NCI-H524 (cell line): ENCODE measurements at regions not wholly inside any gene's neighbourhood (a gene's known extent, or its start where the extent isn't known, plus 50 kb on each side); places are given as distances from the start of the nearest gene placed in this dataset.
A peak's percentile ranks its signal among the peaks of the same experiment; 100 is the strongest.
"Not testable (repeated sequence)": the region's sequence is repeated elsewhere in the genome, so short reads cannot be mapped to it uniquely, and the experiment has no call there.

ENCODE experiments used
- DNase-seq, 2 experiments: peaks; one replicate each; lab custom pipeline; 2025; lab: John Stamatoyannopoulos, UW

DNA sequence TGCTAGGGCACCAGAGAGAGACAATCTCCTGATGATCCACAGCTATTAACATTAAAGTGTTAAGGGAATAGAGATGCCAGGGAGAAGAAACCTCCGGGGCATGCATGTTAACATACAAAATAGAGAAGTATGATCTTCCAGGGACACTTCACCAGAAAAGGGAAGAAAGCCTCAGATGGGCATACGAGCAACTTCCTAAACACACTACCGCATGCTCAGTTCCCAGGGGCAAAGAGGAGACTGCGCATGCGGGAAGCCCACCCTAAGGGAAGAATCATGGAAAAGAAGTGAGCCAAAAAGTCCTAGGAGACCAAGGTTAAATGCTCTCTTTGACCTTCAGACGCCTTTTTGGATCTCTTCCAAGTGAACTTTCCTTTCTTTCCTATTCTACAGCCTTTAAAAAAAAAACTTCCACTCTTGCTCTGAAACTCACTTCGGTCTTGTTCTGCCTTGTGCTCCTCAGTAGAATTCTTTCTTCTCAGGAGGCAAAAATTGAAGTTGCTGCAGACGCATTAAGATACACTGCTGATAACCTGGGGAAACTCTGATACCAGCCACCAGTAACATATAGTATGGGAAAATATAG lies 1211.3 kb downstream of the REEP3 start:
- no peak for DNase-seq

DNA sequence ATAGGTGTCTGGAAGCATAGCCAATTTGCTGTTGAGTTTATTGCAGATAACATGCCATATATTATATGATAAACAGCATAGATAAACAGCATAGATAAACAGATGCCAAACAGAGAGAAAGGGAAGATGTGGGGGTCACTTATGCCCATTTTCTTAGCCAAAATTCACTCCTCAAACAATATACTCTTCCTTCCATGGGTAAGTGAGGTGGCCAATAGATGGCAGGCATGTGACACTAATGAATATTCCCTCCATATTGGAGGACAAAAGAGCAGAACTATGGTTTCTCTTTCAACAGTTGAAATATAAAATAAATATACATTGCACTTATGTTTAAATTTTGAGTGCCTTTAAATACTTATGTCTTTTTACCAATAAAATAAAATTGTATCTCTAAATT lies 1212.8 kb downstream of the REEP3 start:
- peak in 1 of 2 experiments; percentile 11 for DNase-seq

DNA sequence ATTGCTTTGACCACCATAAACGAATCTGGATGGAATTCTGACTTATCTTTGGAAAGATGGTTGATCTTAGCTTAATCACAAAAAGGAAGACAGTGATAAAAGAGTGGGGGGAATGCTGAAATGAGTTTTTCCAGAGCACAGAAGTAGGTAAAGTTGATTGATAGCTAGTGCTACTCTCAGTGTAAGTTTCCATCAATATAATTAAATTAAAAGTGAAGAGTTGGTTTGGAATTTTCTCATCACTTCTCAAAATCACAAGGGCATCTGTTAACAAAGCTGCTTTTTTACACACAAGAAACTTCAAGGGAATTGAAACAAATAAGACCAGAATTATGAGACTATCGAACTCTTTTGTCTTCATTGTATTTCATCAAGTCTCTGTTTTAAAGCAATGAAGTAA lies 1217.3 kb downstream of the REEP3 start:
- no peak for DNase-seq

DNA sequence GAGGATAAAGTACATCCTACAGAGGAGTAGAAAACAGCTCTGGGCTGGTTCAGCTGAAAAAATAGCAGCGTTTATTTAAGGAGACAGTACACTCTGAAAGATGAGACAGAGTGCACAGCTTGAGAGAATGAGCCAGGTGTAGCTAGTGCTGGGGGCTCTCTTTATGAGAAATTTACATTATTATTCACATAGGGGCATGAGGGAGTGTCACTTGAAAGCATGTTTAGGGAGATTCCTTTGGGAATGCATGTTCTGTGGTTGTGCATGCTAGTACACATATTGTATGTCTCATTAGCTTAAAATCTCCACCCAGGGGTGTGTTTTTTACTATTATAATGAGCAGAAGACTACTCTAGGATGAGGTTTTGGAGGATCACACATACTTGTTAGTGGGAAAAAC lies 1224.4 kb downstream of the REEP3 start:
- no peak for DNase-seq

DNA sequence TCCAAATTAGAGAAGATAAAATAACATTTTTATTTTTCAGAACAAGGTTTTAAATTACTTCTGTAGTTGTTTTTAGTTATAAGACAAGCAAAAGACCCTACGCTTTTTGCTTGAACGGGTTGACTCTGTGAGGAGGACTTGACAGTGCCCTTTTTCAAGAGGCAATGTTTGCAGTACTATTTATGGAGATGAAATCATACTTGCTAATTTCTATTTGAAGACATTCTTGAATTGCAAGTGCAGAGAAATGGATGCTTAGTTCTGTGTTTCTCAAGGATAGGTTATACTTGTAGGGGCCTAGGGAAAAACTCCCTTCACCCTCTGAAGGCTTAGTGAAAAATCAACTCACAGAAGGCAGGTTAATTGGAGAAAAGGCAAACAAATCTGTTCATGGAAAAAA lies 1229.5 kb downstream of the REEP3 start:
- DNase-seq = no peak

DNA sequence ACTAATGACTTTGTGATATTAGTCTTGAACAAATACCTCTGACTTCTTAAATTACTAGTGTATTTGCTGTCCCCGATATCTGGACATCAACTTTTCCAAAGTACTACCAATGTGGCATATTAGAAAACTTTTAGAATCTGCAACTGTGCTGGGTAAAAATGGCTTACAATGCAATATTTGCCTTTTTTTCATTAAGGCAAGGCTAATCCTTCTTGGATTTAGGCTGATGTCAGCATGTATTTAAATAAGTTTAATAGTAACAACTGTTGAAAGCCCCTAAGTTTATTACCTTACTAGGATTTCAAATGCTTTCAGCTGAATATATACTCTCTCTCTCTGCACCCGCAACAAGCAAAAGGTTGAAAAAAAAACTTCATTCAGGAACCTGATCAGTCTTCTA lies 1232.3 kb downstream of the REEP3 start:
- no peak for DNase-seq

DNA sequence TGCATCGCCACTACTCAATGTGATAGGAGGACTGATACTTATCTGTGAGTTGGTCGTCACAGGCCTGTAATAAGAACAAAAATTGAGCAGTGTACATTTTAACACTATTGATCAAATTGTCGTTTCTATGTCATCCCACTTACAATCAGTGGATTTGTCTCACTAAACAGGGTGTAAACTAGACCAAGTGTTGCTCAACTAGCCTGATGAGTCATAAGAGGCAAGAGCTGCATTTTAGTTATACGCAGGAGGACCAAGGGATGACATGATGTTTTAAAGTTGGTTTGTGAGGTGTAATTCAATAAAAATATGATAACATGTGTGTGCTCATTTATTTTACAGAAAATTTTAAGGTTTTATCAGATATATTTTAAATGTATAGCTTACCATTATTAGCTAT lies 1239.2 kb downstream of the REEP3 start:
- no peak for DNase-seq

DNA sequence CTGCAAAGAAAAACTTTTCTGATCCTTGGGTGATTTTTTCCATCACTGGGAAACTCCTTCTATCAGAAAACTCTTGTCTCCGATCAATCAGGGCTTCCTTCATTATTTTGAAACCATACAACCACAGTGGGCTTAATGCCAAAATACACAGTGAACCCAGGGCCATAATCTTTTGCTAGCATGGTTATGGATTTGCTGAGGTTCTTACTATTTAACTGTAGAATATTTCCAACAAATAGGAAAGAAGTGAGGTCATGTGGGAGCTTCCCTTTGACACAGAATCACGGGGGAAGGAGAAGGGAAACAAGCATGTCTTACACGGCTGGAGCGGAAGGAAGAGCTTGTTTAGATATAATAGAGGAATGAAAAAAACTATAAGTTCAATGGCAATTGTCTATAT lies 1241.7 kb downstream of the REEP3 start:
- no peak for DNase-seq

DNA sequence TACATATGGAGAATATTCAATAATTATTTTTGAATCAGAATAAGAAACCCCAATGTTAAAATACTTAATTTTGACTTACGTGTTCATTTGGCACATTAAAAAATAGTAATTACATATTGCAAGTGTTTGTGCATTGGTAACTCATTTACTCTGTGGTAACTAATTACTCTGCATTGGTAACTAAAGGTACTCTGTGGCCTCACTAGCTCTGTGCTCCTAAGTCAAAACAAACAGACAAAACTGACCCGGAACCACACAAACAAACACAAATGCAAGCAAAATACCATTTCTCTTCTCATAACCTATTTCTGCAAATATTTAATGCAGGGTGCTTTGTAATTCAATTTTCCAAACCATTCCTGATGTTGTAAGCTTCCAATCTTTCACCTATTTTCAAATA lies 1244.3 kb downstream of the REEP3 start:
- DNase-seq = no peak

DNA sequence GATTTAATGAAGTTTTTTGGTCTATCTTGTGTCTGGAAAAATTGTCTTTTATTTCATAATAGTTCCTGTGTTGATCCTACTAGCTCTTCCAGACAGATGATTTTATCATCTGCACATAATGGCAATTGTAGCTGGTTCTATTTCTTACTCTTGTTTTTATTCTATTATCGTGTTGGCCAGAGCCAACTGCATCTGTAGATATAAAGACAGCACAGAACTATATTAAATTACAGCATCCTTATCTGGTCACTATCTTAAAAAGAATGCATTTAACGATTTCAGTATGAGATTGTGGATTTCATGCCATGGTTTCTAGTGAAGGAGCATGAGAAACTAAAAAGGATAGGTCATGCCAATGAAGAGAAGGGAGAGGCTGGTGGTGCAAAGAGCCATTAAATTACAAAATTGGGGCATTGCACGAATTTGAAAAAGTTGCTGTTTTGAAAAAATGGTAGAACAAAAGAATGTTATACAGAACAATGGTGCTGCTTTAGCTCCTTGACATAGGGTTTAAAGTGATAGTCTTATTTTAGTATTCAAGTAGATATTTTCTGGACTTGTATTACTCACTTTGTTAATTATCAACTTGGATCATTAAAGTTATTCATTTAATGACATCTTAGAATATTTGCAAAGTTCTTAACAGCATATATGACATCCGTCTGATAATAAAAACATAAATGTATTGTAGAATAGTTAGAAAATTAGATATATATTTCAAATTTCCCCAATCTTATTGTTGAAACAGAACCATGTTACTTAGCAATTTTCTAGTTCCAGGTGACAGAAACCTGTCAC lies 1250.3 kb downstream of the REEP3 start:
- no peak for DNase-seq

DNA sequence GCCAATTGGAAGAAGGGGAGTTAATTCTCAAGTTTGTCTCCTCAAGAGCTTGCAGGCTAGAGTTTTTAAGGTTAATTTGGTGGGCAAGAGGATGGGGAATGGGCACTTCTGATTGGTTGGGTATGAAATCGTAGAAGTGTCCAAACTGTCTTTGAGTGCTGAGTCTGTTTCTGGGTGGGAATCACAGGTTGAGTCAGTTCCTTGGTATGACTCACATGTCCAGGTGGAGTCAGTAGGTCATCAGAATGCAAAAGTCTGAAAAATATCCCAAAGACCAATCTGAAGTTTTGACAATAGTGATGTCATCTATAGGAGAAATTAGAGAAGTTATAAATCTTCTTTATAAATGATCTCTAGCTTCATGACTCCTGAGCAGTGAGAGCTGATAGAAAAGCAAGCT lies 1252.2 kb downstream of the REEP3 start:
- no peak for DNase-seq

DNA sequence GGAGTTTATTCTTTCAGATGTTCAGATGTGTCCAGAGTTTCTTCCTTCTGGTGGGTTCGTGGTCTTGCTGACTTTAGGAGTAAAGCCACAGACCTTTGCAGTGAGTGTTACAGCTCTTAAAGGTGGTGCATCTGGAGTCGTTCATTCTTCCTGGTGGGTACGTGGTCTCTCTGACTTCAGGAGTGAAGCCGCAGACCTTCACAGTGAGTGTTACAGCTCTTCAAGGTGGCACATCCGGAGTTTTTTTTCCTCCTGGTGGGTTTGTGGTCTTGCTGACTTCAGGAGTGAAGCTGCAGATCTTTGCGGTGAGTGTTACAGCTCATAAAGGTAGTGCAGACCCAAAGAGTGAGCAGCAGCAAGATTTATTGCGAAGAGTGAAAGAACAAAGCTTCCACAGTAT lies 1263.2 kb downstream of the REEP3 start:
- DNase-seq = not testable (repeated sequence)

DNA sequence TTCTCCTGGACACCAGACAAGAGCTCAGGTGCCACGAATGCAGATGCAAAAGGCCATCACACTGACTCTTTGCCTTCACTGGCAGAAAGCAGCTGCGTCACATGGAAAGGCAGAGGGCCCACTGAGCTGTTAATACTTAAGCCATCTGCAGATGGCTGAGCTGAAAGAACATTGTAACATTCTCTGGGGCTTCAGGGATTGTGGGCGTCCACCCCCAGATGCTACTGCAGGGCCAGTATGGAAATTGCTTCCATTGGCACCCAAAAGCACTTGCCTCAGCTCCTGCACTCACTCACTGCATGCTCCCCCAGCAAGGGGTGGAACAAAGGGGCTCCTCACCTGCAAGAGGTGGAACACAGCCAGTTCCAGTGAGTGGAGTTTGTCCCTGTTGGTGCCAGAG lies 1264.6 kb downstream of the REEP3 start:
- no peak for DNase-seq

DNA sequence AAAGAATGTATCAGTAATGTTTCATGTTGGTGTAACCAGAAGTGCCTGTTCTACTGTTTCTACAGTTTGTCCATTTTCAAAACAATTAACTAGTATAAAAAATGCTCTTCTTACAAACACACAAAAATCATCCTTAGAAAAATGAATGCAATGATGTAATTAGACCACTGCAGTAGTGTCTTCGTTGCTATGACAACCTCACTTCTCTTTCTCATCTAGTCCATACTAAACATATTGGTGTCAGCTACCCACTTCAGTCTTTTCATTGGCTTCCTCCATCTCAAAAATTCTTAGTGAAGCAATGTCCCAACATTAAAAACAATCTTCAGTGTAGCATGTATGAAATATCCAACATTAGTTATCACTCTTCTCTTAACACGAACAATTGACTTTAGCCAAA lies 1265.8 kb downstream of the REEP3 start:
- no peak for DNase-seq

DNA sequence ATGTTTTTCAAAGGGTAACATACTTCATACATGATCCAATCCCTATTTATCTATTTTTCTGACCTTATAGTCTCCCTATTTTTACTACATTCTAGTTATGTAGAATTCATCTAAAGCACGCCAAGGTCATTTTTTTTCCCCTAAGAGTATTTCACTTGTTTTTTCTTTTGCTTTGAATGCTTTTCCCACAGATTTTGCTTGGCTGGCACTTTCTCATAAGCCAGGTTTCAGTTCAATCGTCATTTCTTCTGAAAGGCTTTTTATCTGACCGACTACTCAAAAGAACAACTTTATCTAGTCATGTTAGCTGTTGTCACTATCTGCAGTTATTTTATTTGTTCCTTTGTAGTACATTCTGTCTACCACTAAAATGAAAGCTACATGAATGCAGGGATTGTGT lies 1274.6 kb downstream of the REEP3 start:
- DNase-seq = no peak

DNA sequence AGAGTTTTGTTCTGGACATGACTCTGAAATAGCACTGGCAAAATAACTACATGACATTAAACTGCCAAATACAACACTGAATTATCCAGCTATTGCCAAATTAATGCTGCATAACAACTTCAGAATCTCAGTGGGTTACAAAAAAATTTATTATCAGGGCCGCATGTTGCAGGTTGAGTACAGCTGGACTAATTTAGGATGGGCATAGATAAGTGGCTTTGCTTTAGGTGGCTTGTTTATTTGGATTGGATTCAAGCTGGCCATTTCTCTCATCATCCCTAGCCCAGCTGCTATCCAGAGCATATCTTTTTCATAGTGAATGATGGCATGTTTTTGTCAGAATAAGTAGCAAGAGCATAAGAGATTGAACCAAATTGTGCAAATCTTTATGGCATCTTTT lies 1277.1 kb downstream of the REEP3 start:
- DNase-seq = peak in 1 of 2 experiments; percentile 53

DNA sequence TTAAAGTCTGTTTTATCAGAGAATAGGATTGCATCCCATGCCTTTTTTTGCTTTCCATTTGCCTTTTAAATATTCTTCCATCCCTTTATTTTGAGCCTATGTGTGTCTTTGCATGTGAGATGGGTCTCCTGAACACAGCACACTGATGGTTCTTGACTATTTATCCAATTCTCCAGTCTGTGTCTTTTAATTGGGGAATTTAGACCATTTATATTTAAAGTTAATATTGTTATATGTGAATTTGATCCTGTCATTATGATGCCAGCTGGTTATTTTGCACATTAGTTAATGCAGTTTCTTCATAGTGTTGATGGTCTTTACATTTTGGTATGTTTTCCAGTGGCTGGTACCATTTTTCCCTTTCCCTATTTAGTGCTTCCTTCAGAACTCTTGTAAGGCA lies 1287.0 kb downstream of the REEP3 start:
- not testable (repeated sequence) for DNase-seq

DNA sequence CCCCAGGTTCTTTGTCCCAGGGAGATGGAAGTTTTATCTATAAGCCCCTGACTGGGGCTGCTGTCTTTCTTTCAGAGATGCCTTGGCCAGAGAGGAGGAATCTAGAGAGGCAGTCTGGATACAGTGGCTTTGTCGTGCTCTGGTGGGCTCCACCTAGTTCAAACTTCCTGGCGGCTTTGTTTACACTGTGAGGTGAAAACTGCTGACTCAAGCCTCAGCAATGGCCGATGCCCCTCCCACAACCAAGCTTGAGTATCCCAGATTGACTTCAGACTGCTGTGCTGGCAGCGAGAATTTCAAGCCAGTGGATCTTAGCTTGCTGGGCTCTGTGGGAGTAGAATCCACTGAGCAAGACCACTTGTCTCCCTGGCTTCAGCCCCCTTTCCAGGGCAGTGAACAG lies 1288.8 kb downstream of the REEP3 start:
- DNase-seq = not testable (repeated sequence)

DNA sequence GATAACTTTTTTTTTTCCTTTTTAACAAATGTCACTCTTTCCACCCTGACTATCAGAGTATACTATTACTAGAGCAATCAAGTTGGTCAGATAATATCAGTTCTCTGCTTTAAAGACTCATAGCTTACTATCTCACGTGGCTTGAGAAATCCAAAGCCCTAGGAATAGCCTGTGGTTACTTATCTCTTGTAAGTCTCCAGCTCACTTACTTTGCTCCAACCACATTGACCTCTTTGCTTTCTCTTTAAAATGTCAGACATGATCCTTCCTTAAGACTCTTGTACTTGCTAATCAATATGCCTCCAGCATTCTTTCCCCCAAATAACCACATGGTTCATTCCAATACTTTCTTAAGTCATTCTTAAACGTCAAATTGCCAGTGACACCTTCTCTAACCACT lies 1292.2 kb downstream of the REEP3 start:
- DNase-seq = no peak

DNA sequence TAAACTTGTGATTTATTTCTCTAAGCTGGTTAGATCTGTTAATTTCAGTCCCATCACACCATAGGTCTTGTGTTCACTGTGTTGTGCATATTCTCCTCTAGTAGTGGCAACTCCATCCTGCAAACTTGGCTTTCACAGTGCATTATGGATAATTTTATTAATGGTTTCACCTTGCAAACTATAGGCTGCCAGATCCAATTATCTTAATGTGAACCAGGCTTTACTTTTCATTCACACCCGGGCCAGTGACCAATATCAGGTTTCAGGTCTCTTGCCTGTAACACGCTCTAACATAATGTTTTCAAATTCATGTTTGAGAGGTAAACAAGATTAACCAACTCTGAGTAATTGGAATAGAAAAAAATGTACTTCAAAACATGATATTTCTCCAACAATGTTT lies 1293.0 kb downstream of the REEP3 start:
- no peak for DNase-seq

DNA sequence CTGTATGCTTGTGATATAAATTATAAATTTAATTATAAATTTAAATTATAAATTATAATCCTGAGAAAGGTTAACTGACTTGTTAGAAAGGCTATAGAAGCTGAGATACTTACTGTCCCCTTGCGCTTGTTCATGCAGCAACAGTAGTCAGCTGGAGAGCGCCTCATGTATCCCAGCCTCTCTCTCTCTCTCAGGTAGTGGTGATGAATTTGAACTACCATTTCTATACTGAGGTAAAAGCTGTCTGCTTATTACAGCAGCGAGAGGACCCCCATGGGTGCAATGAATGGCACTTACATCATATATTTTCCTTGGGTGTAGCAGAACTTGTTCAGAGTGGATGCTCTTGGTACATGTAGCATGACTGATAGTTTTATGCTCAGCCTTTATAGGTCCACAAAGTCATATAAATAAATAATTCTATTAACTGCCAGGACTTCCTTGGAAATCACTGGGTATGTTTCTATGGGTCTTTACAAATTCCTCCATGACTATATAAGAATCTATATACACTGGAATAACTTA lies 1308.7 kb downstream of the REEP3 start:
- DNase-seq = no peak

DNA sequence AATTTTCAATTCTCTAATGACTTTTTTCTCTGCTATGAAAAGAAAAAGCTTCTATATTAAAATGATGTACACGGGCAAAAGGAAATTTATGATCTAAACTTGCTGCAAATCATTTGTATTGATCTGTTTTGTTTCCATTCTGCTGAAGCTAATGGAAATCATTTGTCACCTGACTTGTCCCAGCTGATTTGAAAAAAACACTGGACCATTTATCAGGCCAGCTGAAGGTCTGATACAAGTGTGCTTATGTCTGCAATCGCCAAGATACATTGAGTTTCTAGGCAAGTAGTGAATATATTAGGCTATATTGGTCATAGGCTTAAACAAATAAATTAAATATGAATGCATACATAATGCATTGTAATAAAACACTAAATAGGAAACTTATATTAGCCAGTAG lies 1309.7 kb downstream of the REEP3 start:
- DNase-seq = no peak

DNA sequence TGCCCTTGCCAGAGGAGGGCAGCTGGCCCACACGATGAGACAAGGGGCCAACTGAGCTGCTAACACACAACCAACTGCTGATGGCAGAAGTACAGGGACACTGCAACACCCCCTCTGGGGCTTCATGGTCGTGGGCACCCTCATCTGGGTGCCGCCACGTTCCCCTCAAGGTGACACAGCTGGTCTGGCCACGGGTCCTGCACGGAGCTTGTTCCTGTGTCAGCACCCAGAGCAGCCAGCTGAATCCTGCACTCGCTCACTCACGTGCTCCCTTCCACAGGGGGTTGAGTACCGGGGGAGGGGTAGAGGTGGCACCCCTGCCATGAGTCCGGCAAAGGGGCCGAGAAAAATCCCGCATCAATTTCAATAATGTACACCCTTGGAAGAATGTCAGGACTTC lies 1319.1 kb downstream of the REEP3 start:
- no peak for DNase-seq

DNA sequence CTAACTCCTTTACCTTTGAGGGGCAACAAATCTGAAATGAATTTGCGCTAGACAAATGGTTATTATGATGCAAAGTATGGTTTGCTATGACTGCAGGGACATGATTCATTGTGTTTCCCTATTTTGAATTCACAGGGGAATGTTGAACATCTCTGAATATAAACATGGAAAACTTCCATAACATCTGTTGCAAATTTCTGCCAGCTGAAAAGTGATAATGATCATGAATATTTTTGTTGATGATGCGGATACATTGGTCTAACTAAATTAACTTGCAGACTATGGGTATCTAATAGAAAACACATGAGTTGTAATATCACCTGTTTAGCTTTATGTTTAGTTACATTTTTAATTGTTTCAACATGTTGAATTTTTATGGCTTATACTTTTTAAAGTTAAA lies 1325.5 kb downstream of the REEP3 start:
- DNase-seq = no peak
